NOMO-1 (cell line): ENCODE measurements at regions not wholly inside any gene's neighbourhood (a gene's known extent, or its start where the extent isn't known, plus 50 kb on each side); places are given as distances from the start of the nearest gene placed in this dataset.
"Not testable (repeated sequence)": the region's sequence is repeated elsewhere in the genome, so short reads cannot be mapped to it uniquely, and the experiment has no call there.

Experiments used
- DNase-seq, 2 experiments: peaks; one replicate each; lab custom pipeline; 2025; ENCODE audit not compliant: unreplicated experiment in 2 of 2; lab: John Stamatoyannopoulos, UW

DNA sequence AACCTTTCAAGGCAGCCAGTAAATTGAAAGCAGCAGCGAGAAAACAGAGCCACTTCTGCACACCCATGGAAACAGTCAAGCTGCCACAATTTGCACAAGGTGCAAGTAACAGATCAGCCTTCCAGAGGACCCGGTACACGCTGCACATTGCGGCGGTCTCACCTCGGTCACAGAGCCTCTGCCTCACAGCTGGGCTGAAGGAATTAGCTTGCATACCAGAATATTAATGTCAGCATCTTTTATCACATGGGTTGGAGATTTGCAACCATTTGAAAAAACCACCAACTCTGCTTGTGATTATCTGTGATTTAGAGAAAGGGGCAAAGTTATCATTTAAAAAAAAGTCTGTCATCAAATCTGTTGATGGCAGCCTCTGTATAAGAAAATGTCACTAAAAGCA, 330.5 kb upstream of the TCF4 start:
- DNase-seq, result no peak

DNA sequence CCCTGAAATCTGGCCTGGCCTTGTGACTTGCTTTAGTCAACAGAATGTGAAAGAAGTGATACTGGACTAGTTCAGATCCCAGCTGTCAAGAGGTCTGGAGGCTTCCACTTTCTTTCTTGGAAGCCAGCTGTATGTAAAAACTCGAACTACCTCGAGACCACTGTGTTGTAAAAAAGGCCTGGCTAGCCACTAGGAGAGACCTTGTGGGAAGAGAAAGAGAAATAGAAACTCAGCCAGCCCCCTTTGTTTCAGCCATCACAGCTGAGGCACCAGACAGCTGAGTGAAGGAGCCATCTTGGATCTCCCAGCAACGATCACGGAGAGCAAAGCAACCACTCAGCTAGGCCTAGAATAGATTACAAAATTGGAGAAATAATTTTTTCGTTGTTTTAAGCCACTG, 324.9 kb upstream of the TCF4 start:
- DNase-seq, result no peak

DNA sequence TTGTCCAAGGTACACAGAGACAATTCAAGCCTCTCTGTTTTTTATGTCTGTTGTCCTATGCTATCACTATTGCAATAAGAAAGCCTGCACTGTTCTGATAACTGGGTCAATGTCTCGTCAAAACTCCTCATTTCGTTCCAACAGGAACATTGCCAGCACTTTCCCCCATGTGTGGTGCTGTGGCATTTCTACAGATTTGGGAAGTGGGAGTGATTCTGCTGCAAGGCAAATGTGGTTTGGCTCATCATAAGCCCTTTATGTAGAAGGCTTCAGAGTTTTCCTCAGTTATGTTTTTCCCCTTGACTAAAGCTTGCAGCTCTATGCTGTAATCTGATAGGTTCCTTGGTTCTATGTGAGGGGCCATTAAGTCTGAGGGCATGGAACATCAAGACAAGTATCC, 324.1 kb upstream of the TCF4 start:
- DNase-seq, result no peak

DNA sequence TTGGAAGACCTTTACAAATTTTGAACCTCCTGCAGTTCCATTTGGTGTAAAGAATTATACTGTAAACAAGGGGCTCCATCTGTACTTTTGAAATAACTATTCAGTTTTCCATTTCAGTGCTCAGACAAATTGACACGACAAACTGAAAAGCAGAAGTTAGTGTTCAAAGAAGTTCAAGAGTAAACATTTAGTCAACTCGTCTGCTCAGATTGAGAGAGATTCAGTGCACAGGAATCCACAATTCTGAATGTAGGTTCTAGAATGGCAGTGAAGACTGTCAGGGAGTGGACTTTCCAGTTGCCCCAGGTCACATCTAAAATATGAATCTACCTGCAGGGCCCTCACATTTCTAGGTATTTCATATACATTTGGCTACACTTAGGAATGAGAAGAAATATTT, 322.3 kb upstream of the TCF4 start:
- no peak for DNase-seq

DNA sequence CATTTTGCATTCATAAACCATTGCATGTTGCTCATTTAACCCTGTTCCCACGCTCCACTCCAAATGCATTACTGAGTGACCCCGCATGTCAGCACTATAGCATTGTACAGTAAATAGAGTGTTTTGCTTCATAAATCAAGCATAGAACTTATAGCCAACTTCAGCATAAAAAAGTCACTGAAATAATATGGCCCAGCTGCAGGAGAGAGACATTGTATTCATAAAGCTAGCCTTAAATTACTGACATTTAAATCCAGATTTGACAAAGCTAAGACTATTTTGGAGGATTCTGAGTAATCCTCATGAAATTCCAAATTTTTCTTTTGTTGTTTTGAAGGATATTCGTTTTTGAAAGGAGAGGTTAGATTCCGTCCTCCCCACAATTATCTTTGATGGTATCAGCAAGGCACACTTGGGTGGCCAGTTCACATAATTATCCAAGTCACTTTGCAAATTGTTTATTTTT, 320.9 kb upstream of the TCF4 start:
- DNase-seq, result no peak

DNA sequence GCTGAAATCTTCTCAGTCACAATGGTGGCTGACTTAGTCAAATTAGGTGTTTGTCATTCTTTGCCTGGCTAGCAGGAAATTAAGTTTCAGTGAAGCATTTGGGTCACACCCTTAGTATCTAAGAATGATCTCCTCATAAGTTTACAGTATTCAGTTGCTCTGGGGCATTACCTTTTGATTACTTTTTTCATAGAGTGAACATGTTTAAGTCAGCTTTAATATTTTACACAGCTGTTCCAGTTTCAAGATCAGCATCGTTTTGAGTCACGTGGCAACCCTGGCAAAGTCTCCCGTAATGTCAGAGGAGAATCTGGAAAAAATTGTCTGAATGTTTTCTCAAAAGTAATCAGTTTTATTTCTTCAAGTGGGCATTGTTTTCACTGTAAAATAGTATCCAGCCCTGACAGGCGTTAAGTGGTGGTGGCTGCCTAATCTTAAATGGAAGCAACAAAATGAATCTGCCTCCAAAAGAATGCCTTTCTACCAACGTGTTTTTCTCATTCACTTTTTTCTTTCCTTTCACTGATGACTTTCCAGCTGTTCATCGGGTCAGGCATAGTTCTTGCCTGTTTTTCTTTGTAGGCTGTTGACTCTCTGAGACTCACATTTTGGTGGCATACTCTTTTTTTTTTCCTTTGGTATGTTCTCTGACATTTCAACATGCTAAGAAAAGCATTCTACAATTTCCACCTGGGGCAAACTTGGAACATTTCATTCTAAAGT, 319.6 kb upstream of the TCF4 start:
- no peak for DNase-seq

DNA sequence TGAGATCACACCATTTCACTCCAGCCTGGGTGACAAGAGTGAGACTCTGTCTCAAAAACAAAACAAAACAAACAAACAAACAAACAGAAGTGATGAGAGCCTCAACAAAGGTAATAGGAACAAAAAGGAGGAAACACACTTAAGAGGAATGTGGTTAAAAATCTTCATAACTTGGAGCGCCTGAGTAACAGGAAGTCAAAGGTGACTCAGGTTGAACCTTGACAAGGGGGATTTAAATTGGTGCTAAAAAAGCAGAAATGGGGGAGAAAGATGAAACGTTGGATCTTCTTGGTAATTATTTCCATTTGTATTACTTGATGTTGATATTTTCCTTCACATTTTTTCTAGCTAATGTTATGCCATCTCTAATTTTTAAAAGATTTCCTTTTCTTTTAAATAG, 318.5 kb upstream of the TCF4 start:
- DNase-seq, result peak in 1 of 2 experiments; percentile 46

DNA sequence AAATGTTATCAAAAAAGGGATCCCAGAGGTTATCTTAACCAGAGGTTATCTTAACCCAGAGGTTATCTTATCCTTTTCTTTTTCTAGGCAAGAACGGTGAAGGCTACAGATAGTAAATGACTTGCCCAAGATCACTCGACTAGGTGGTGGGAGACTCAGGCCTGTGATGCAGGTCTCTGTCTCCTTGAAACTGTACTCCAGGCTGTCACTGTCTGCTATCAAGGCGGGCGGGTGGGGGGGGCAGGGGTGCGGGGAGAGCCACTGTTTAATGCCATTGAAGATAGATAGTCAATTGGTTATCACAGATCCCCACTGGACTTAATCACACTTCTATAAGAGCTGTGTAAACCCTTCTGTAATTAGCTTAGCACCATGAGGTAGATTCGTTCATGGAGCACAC, 315.9 kb upstream of the TCF4 start:
- DNase-seq, result no peak

DNA sequence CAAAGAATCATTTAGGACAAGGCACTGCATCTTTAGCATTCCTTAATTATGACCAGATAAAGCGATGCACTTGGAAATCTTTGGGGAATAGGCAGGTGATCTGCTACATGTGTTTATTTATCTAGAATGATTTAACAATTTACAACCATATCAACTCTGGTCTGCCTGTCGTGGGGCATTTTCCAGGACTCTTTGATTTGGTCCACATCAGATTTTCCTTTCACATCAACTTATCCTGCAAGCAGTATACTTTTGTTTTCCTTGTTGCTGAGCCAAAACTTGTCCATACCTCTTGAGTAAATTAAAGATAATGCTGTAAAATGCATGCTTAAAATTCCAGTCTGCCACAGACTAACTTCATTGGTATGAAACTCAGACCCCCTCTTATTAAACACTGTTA, 312.4 kb upstream of the TCF4 start:
- DNase-seq, result no peak

DNA sequence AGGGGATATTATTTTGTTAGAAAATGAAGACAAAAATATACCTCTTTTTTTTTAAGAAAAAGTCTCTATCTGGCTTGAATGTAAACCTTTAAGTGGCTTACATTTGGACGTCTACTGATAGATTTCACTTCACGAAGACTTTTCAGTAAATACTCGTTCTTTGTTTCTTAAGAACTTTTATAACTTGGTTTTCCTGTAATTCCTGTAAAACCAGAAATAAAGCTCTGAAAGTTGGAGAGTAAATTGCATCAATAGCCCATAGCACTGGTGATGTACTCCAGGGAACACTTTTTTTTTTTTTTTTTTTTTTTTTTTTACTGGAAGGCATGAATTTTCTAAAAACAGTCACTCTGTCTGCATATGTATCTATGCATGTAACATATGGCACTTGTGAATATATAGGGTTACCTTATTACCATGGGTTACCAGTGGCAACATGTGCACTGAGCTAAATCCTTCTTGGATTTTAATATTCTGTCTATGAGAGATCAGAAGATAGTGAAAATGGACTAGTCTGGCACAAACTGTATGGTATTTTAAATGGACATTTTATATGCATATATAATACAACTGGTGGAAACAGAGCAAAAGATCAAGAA, 309.2 kb upstream of the TCF4 start:
- DNase-seq, result no peak

DNA sequence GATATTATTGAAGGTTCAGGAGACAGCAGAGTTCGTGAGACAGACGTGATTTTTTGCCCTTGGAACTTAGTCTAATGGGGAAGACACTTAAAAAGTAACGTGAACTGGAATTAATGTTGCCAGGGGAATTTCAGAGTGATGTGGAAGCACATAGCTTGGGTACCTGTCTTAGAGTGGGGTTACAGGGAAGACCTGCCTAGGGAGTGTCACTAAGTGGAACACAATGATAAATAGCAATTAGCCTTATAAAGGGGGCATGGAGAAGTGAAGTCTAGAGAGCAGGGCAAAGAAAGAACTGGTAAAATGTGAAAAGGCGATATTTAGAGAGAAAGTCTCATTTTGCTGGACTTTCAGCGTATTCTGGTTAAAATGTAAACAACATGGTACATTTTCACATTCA, 306.0 kb upstream of the TCF4 start:
- DNase-seq, result no peak

DNA sequence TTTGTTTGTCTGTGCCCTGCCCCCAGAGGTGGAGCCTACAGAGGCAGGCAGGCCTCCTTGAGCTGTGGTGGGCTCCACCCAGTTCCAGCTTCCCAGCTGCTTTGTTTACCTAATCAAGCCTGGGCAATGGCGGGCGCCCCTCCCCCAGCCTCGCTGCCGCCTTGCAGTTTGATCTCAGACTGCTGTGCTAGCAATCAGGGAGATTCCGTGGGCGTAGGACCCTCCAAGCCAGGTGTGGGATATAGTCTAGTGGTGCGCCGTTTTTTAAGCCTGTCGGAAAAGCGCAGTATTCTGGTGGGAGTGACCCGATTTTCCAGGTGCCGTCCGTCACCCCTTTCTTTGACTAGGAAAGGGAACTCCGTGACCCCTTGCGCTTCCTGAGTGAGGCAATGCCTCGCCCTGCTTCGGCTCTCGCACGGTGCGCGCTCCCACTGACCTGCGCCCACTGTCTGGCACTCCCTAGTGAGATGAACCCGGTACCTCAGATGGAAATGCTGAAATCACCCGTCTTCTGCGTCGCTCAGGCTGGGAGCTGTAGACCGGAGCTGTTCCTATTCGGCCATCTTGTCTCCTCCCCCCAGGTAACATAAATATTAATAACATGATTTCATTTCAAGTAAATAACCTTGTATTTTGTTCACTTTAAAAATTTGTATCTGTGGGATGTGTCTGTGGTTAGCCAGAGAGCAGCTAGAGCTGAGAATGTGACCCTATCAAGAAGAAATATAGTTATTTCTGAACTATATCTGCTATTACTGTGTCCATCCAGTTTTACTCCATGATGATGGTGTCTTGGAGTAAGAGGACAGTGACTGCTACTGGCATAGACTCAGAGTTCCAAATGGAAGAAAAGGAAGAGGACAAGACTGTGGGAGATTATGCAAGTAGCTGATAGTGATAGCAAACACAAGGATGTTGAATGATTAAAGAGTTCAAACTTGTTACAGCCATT, 305.1 kb upstream of the TCF4 start:
- not testable (repeated sequence) for DNase-seq

DNA sequence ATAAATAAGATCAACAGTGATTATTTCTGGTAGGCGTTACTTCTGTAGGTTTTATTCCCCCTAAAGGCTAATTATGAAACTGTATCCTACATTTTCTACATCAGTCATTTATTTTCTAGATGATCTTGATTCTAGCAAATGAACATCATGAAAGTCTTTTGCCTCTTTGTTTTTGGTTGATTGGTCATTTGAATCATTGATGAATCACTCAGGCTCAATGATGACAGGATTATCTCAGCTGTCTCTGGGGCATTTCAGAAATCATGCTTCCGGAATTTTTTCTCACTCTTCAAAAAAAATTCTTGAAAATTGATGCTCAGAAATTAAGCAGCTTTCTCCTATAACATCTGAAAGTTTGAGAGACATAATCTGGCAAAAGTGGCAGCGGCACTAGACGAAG, 298.9 kb upstream of the TCF4 start:
- no peak for DNase-seq

DNA sequence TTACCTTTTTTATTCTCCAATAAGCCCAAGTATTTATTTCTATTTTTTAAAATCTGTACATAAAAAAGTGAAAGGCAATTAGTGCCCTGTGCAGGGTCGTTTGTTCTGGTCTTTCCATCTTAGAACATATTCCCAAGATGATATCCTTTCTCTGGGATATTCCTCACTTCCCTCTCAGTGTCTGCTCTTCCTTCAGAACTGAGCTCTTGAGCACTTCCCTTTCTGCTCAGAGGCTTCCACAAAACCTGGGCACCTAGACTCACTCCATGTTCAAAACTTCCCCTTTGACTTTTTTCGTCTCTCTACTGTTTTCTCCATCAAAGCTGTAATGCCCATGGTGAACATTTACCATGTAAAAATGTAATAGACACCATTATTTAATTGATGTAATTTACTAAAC, 296.5 kb upstream of the TCF4 start:
- DNase-seq, result no peak

DNA sequence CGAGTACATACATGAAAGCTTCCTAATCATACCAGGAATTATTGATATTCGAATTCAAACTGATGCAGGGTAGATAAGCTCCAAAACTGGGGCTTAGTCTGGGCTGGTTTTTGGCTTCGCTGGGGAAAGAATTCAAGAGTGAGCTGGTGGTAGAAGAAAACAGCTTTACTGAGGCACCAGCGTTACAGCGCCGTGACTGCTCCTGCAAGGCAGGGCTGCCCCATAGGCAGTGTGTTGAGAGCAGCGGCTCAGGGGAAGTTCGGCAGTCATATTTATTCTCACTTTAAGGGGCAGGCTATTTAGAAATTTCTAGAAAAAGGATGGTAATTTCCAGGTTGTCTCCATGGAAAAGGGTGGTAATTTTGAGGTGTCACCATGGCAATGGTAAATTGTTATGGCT, 292.6 kb upstream of the TCF4 start:
- DNase-seq, result no peak

DNA sequence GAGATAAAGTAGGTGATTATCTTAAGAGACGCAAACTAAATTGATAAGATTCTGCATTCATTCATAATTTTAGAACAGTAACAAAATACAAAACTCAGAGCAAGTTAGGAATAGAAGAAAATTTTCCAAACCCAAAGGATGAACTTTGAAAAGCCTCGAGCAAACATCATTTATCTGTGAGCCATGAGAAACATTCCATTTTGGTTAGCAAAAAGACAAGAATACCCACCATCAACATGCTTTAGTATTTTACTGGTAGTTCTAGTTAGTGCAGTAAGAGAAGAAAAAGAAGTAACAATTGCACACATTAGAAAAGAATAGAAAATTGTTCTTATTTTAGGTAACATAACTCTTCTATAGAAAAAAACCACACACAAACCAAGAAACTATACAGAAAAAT, 291.3 kb upstream of the TCF4 start:
- DNase-seq, result no peak

DNA sequence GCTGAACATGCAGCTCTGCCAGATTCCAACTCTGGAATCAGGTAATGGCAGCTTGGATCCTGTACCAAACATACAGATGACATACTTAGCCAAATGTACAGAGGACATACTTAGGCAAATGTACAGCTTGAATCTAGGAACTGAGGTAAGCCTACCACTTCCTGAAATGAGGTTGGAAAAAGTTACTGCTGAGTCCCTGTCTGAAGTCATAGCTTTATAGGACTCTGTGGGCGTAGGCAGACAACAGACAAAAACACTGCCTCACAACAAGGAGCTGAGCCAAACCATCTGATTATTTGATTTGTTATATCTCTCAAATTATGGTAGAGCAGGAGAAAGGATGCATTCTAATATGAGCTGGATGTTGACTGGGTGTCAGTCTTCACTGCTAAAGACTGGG, 290.2 kb upstream of the TCF4 start:
- peak in 1 of 2 experiments; percentile 2 for DNase-seq

DNA sequence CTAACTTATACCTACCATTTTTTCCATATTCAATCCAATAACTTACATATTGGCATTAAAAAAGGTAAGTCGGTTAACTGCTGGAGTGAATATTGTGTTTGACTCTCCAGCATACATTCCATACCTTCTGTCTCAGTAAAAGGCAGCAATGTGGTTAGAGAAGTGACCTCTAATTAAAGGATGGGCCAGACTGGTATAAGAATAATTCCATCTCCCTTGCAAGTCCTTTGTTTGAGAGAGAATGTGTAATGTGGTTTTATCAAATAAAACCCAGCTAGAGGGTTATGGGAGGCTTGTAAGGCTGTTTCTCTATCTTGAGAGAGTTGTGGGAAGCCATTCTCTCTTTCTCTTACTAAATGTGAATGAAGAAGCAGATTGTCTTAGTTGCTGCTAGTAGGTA, 289.3 kb upstream of the TCF4 start:
- no peak for DNase-seq

DNA sequence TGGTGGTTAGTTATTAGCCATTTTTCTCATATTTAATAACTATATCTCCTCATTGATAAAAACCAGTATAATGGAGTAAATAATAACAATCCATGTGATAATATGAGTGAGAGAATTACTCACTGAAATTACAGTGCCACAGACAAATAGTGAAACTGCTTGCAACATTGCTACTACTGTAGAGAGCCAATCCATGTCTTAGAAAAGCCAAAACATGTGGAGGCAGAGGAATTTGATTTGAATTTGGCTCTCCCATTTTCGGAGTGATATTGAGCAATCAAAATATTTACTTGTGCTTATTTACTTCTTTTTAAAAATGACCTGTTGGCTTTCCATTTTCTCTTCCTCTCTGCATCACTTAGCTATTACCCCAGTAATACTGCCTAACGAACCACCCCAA, 288.3 kb upstream of the TCF4 start:
- no peak for DNase-seq

DNA sequence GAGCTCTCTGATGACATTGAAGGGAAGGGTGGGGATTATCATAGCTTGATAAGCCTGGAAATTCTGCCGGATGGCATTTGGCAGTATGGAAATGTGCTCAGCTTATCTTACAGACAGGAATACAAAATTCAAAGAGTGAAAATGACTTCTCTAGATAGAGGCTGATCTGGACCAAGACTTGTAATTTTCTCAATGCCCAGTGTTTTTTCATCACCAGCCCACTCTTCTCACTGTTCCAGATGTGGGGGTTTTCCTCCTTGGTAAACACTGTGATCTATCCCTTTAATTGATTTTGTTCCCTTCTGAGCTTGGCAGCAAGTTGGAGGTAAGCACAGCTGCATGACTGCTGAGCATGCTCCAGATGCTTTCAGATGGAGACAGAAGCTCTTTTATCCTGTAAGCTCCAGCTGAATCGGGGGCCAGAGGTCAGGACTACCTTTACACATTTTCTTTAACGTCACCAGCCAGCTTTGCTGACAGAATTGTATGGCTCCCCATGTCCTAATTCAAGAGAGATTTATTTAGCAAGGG, 287.4 kb upstream of the TCF4 start:
- DNase-seq, result no peak
